AG04450 (cell line): ENCODE measurements at regions not wholly inside any gene's neighbourhood (a gene's known extent, or its start where the extent isn't known, plus 50 kb on each side); places are given as distances from the start of the nearest gene placed in this dataset.

Source experiments
- CTCF ChIA-PET: fragments of 300-600, 350-600 bp; formaldehyde crosslinking; extraction: SDS; loops from one replicate; lab custom pipeline; 2022; ENCODE audit warnings: antibody characterized with exemption, inconsistent platforms; lab: Charles Lee
- POLR2A ChIA-PET: fragments of 350-600 bp; formaldehyde crosslinking; extraction: SDS; loops from one replicate; lab custom pipeline; 2021; ENCODE audit warnings: antibody characterized with exemption, inconsistent platforms; lab: Yijun Ruan, JAX
- DNase-seq: peaks from one replicate; pipeline ENCODE4 v3.0.0-alpha.2; 2011; ENCODE audit warnings: low read depth, low spot score
- H3K27ac ChIP-seq: one replicate; pipeline ENCODE4 v1.5.1; 2012; ENCODE audit warnings: low read depth, low read length, control low read depth
- H3K27me3 ChIP-seq: one replicate; pipeline ENCODE4 v1.6.0; 2012; ENCODE audit warnings: low read length; ENCODE audit not compliant: control insufficient read depth, insufficient read depth
- H3K4me3 ChIP-seq: 2 replicates; pipeline ENCODE4 v1.5.1; 2011; ENCODE audit warnings: mild to moderate bottlenecking, low read depth, low read length, control low read depth
- H3K9me3 ChIP-seq: 2 replicates; pipeline ENCODE4 v1.5.1; 2012; ENCODE audit warnings: low read length; ENCODE audit not compliant: control insufficient read depth, insufficient read depth
- CTCF ChIP-seq: IDR thresholded peaks from 2 replicates; pipeline ENCODE4 v1.5.1; 2011; ENCODE audit warnings: low read depth, low read length, control low read depth, inconsistent platforms

GRCh38 chr7:85566095-85566794 is 379.4 kb upstream of the SEMA3D start:
- Histone ChIP-seq H3K27ac (no peak overlapping the region), H3K27me3 (no peaks in the 10 kb centered on the region), H3K9me3 (no peaks in the 10 kb centered on the region), H3K4me3 (no peak overlapping the region)
- no peak for DNase-seq
- POLR2A ChIA-PET, result no interaction called here
- no peak for TF ChIP-seq CTCF
- CTCF ChIA-PET, result interaction anchor here (0.6 to 1.5 kb wide), 2 partner anchors 12 to 470 kb away, joined by 3 to 7 read pairs; no protein-coding TSS in a partner anchor

- POLR2A ChIA-PET, result no interaction called here
- Histone ChIP-seq H3K4me3 (no peak overlapping the region), H3K9me3 (no peaks in the 10 kb centered on the region), H3K27me3 (no peaks in the 10 kb centered on the region), H3K27ac (no peak overlapping the region)
- no peak for DNase-seq
- no peak for TF ChIP-seq CTCF
- CTCF ChIA-PET, result interaction anchor here (1.5 kb wide), 1 partner anchor 11 kb away, joined by 7 read pairs; no protein-coding TSS in a partner anchor
Observed at GRCh38 chr7:85565276-85565675, 378.4 kb upstream of the SEMA3D start.

GRCh38 chr7:85564861-85565260 is 378.0 kb upstream of the SEMA3D start:
- no peaks in the 10 kb centered on the region for H3K9me3 ChIP-seq
- TF ChIP-seq CTCF, result no peak
- DNase-seq, result no peak
- no peak overlapping the region for H3K4me3 ChIP-seq
- H3K27me3 ChIP-seq, result no peaks in the 10 kb centered on the region
- POLR2A ChIA-PET, result no interaction called here
- CTCF ChIA-PET, result interaction anchor here (0.6 to 1.5 kb wide), 3 partner anchors 11 to 524 kb away, joined by 3 to 7 read pairs (median 3); no protein-coding TSS in a partner anchor
- no peak overlapping the region for H3K27ac ChIP-seq

- no peak overlapping the region for H3K27ac ChIP-seq
- CTCF ChIA-PET, result no interaction called here
- H3K4me3 ChIP-seq, result no peak overlapping the region
- TF ChIP-seq CTCF, result no peak
- POLR2A ChIA-PET, result no interaction called here
- no peak for DNase-seq
- no peaks in the 10 kb centered on the region for H3K9me3 ChIP-seq
- no peaks in the 10 kb centered on the region for H3K27me3 ChIP-seq
Observed at GRCh38 chr7:85561706-85562105, 374.9 kb upstream of the SEMA3D start.

GRCh38 chr7:85554236-85555178 is 367.7 kb upstream of the SEMA3D start:
- peak; percentile 62 for DNase-seq
- TF ChIP-seq CTCF, result peak; percentile 72
- Histone ChIP-seq H3K27ac (no peak overlapping the region), H3K27me3 (no peaks in the 10 kb centered on the region), H3K9me3 (no peaks in the 10 kb centered on the region), H3K4me3 (no peak overlapping the region)
- CTCF ChIA-PET, result interaction anchor here (0.6 to 5.4 kb wide), 47 partner anchors 8 to 1618 kb away, joined by 3 to 68 read pairs (median 4); partner anchors contain the start of gene SEMA3D
- POLR2A ChIA-PET, result no interaction called here
